D721Med (cell line): ENCODE measurements at regions not wholly inside any gene's neighbourhood (a gene's known extent, or its start where the extent isn't known, plus 50 kb on each side); places are given as distances from the start of the nearest gene placed in this dataset.

Source experiments
- DNase-seq: peaks from one replicate; pipeline ENCODE4 v3.0.0; 2011; ENCODE audit warnings: low spot score; ENCODE audit not compliant: insufficient read length
- FAIRE-seq: peaks from 2 replicates; lab custom pipeline; 2011; peaks lifted over from hg19 to GRCh38; lab: Jason Lieb, UNC
- CTCF ChIP-seq: IDR thresholded peaks from 2 replicates; pipeline ENCODE4 v1.5.1; 2012; ENCODE audit warnings: mild to moderate bottlenecking, control low read depth; ENCODE audit not compliant: insufficient read depth; ENCODE audit errors: missing control alignments

- DNase-seq (no peak), FAIRE-seq (no peak)
- no peak for TF ChIP-seq CTCF
Measured at GRCh38 chr1:60558236-60558635, 484.7 kb upstream of the C1orf87 start.

GRCh38 chr1:60553730-60554129 is 480.2 kb upstream of the C1orf87 start:
- no peak for DNase-seq
- no peak for TF ChIP-seq CTCF
- no peak for FAIRE-seq

DNA sequence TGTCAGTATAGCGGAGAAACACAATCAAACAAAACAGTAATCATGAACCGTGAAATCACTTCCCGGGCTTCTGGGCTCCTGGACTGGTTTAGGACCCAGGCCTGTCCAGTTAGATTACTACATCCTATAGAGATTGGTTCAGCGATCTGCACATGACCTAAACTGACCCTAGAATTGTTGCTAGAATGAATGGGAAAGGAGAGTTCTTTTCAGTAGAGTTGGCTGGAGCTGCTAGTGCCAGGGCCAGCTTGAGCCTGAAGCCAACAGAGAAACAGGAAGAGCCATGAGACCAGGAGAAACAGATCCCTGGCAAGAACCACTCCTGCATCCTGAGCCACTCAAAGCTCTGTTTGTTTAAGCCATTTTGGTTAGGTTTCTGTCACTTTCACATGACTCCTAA is 474.3 kb upstream of the C1orf87 start:
- FAIRE-seq: no peak
- no peak for DNase-seq
- TF ChIP-seq CTCF: no peak

- no peak for FAIRE-seq
- no peak for DNase-seq
- no peak for TF ChIP-seq CTCF
Measured at GRCh38 chr1:60541831-60542532, 468.4 kb upstream of the C1orf87 start.

DNA sequence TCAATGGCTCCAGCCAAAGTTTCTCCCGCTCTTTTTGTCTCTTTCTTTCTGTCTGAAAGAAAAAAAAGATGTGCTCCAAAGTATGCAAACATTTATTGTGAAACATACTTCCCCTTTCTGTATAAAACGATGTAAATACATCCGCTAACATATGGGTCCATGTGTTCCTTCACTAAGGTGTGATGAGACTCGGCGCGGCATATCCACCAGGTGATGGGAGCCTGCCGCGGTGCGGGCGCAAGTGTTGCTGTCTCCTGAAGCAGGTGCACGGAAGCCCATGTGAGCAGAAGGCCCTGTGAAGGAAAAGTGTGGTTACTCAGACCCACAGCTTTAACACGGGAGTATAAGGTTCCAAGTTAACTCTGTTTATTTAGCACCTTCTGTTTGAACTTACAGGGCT is 466.6 kb upstream of the C1orf87 start:
- FAIRE-seq (no peak), DNase-seq (no peak)
- no peak for TF ChIP-seq CTCF

DNA sequence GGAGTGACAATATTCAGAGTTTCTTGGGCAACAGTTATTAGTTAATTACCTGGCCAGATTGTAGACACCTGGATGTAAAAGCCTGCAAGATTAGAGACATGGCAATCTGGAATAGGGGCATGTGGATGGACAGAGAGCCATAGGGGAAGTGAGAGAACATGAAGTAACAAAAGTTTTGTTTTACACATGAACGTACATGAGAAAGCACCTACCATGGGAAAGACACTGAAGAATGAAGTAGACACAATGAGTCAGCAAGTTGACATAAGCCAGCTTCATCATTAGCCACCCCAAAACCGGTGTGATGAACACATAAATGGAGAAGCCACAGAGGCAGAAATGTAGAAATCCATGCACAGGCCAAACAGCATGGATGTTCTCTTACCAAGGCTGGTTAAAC is 462.1 kb upstream of the C1orf87 start:
- no peak for FAIRE-seq
- no peak for DNase-seq
- TF ChIP-seq CTCF: no peak

GRCh38 chr1:60527567-60527966 is 454.0 kb upstream of the C1orf87 start:
- FAIRE-seq (no peak), DNase-seq (no peak)
- no peak for TF ChIP-seq CTCF
